ENCODE measurements at regions not wholly inside any gene's neighbourhood (a gene's known extent, or its start where the extent isn't known, plus 50 kb on each side); places are given as distances from the start of the nearest gene placed in this dataset.
A peak's percentile ranks its signal among the peaks of the same experiment; 100 is the strongest.

- H3K4me3 ChIP-seq (ENCODE audit: low read depth, low read length): no peak overlapping the region
- no peaks in the 10 kb centered on the region for H3K27me3 Mint-ChIP-seq (ENCODE audit: insufficient read depth, unreplicated experiment)
- H3K4me3 Mint-ChIP-seq (ENCODE audit: unreplicated experiment): no peak overlapping the region
- no peak for TF ChIP-seq CTCF (IDR thresholded peaks at IDR 0.05; ENCODE audit: insufficient read depth in 1 of 2, low read depth in 1 of 2, low read length in 1 of 2, severe bottlenecking in 1 of 2, unreplicated experiment in 1 of 2)
- no peaks in the 10 kb centered on the region for H3K9me3 ChIP-seq
- H3K4me1 Mint-ChIP-seq (ENCODE audit: low read depth, unreplicated experiment): no peaks in the 10 kb centered on the region
- ChIA-PET POLR2A (no interaction called here), CTCF (no interaction called here)
- intact Hi-C loops (cut with micrococcal nuclease; ENCODE audit: unreplicated experiment): no loop called here
- H3K36me3 ChIP-seq (ENCODE audit: control insufficient read depth, insufficient read depth, low read length): no peaks in the 10 kb centered on the region
- BruUV-seq (replicated peaks): no TSS peak
- H3K4me1 ChIP-seq: peaks cover 17% of the 10 kb centered on the region
- no peak for DNase-seq
- no peak overlapping the region for H3K27ac Mint-ChIP-seq (ENCODE audit: unreplicated experiment)
- H3K27me3 ChIP-seq (replicated peaks; ENCODE audit: control insufficient read depth, insufficient read depth, low read length): no peaks in the 10 kb centered on the region
- H3K36me3 Mint-ChIP-seq (ENCODE audit: insufficient read depth, unreplicated experiment): no peaks in the 10 kb centered on the region
- no peaks in the 10 kb centered on the region for H3K9me3 Mint-ChIP-seq (ENCODE audit: unreplicated experiment)
Measured at GRCh38 chr3:27625864-27626263, 96.3 kb downstream of the EOMES start.

GRCh38 chr3:27623085-27623753 lies 98.9 kb downstream of the EOMES start:
- Histone ChIP-seq H3K36me3 (ENCODE audit: control insufficient read depth, insufficient read depth, low read length) (no peaks in the 10 kb centered on the region), H3K9me3 (no peaks in the 10 kb centered on the region), H3K4me3 (ENCODE audit: low read depth, low read length) (no peak overlapping the region), H3K27me3 (replicated peaks; ENCODE audit: control insufficient read depth, insufficient read depth, low read length) (no peaks in the 10 kb centered on the region), H3K4me1 (peaks cover 13% of the 10 kb centered on the region)
- no peak for TF ChIP-seq CTCF (IDR thresholded peaks at IDR 0.05; ENCODE audit: insufficient read depth in 1 of 2, low read depth in 1 of 2, low read length in 1 of 2, severe bottlenecking in 1 of 2, unreplicated experiment in 1 of 2)
- Mint-ChIP-seq H3K9me3 (ENCODE audit: unreplicated experiment) (no peaks in the 10 kb centered on the region), H3K27me3 (ENCODE audit: insufficient read depth, unreplicated experiment) (no peaks in the 10 kb centered on the region), H3K4me3 (ENCODE audit: unreplicated experiment) (no peak overlapping the region), H3K4me1 (ENCODE audit: low read depth, unreplicated experiment) (no peaks in the 10 kb centered on the region), H3K27ac (ENCODE audit: unreplicated experiment) (no peak overlapping the region), H3K36me3 (ENCODE audit: insufficient read depth, unreplicated experiment) (no peaks in the 10 kb centered on the region)
- DNase-seq: peak; percentile 14 to 44
- intact Hi-C loops (cut with micrococcal nuclease; ENCODE audit: unreplicated experiment): no loop called here
- POLR2A ChIA-PET: no interaction called here
- CTCF ChIA-PET: interaction anchor here (0.9 kb wide), 1 partner anchor 58 kb away, joined by 3 read pairs; no protein-coding TSS in a partner anchor
- BruUV-seq (replicated peaks): no TSS peak

- Mint-ChIP-seq H3K36me3 (ENCODE audit: insufficient read depth, unreplicated experiment) (no peaks in the 10 kb centered on the region), H3K4me1 (ENCODE audit: low read depth, unreplicated experiment) (no peaks in the 10 kb centered on the region), H3K27me3 (ENCODE audit: insufficient read depth, unreplicated experiment) (no peaks in the 10 kb centered on the region), H3K9me3 (ENCODE audit: unreplicated experiment) (peaks cover 11% of the 10 kb centered on the region), H3K27ac (ENCODE audit: unreplicated experiment) (no peak overlapping the region), H3K4me3 (ENCODE audit: unreplicated experiment) (no peak overlapping the region)
- DNase-seq: no peak
- intact Hi-C loops (cut with micrococcal nuclease; ENCODE audit: unreplicated experiment): no loop called here
- H3K36me3 ChIP-seq (ENCODE audit: control insufficient read depth, insufficient read depth, low read length): no peaks in the 10 kb centered on the region
- POLR2A ChIA-PET: no interaction called here
- no peaks in the 10 kb centered on the region for H3K27me3 ChIP-seq (replicated peaks; ENCODE audit: control insufficient read depth, insufficient read depth, low read length)
- peaks cover 9% of the 10 kb centered on the region; the same call in 1 of the 2 replicates for H3K9me3 ChIP-seq
- no TSS peak for BruUV-seq (replicated peaks)
- peaks cover 2% of the 10 kb centered on the region; the same call in 1 of the 2 replicates for H3K4me1 ChIP-seq
- H3K4me3 ChIP-seq (ENCODE audit: low read depth, low read length): no peak overlapping the region
- no peak for TF ChIP-seq CTCF (IDR thresholded peaks at IDR 0.05; ENCODE audit: insufficient read depth in 1 of 2, low read depth in 1 of 2, low read length in 1 of 2, severe bottlenecking in 1 of 2, unreplicated experiment in 1 of 2)
- CTCF ChIA-PET: interaction anchor here (0.7 kb wide), 1 partner anchor 43 kb away, joined by 4 read pairs; no protein-coding TSS in a partner anchor
Measured at GRCh38 chr3:27617552-27617951, 104.6 kb downstream of the EOMES start.

All from Caco-2 (cell line).